GM13976 (cell line): ENCODE measurements at regions not wholly inside any gene's neighbourhood (a gene's known extent, or its start where the extent isn't known, plus 50 kb on each side); places are given as distances from the start of the nearest gene placed in this dataset.

Experiments
- DNase-seq: peaks from one replicate; pipeline ENCODE4 v3.0.0; 2012; ENCODE audit warnings: low spot score
- in situ Hi-C: fragments of 300-500 bp; cut with MboI; formaldehyde crosslinking; loops from one replicate; pipeline ENCODE4 v1.12.0; 2022; ENCODE audit warnings: low sequenced_read_pairs, mixed read lengths, inconsistent platforms; ENCODE audit not compliant: unreplicated experiment
- TF ChIP-seq, protein P1 (sequence below): IDR thresholded peaks from 2 replicates; pipeline ENCODE4 v1.5.1; 2012; ENCODE audit warnings: borderline replicate concordance, mild to moderate bottlenecking; ENCODE audit not compliant: insufficient read depth; ENCODE audit errors: extremely low read depth, missing control alignments, control extremely low read depth

DNA sequence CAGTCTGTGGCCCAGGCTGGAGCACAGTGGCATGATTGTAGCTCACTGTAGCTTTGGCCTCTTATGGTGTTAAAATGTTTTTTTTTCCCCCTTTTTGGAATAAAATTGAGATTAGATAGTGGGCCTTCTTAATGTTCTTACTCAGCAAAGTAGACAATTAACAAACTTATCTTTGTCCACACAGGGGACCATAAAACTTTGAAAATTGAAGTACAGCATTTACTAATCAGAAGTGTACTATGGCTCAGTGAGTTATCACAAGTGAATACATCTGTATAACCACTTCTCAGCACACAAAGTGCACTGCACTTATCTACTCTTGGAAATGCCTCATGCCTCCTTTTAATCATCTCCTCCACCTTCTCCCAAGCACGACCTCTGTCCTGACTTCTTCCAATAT is 218.9 kb downstream of the PRDM2 start:
- DNase-seq: no peak
- TF ChIP-seq, protein P1, sequence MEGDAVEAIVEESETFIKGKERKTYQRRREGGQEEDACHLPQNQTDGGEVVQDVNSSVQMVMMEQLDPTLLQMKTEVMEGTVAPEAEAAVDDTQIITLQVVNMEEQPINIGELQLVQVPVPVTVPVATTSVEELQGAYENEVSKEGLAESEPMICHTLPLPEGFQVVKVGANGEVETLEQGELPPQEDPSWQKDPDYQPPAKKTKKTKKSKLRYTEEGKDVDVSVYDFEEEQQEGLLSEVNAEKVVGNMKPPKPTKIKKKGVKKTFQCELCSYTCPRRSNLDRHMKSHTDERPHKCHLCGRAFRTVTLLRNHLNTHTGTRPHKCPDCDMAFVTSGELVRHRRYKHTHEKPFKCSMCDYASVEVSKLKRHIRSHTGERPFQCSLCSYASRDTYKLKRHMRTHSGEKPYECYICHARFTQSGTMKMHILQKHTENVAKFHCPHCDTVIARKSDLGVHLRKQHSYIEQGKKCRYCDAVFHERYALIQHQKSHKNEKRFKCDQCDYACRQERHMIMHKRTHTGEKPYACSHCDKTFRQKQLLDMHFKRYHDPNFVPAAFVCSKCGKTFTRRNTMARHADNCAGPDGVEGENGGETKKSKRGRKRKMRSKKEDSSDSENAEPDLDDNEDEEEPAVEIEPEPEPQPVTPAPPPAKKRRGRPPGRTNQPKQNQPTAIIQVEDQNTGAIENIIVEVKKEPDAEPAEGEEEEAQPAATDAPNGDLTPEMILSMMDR: no peak
- in situ Hi-C loops: no loop called here

DNA sequence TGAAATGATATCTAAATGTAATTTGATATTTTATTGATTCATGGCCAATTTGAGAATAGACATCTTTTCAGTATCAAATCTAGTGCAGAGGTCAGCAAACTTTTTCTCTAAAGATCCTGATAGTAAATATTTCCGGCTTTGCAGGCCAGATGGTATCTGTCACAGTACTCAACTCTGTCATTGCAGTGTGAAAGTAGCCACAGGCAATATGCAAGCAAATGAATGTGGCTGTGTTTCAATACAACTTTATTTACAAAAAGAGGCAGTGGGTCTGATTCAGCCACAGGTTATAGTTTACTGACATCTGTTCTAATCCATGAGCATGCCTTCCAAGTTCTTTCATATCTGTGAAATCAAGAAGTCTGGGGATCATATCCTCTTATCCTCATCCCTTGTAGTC is 221.2 kb downstream of the PRDM2 start:
- in situ Hi-C loops: no loop called here
- no peak for DNase-seq
- TF ChIP-seq, protein P1: no peak

DNA sequence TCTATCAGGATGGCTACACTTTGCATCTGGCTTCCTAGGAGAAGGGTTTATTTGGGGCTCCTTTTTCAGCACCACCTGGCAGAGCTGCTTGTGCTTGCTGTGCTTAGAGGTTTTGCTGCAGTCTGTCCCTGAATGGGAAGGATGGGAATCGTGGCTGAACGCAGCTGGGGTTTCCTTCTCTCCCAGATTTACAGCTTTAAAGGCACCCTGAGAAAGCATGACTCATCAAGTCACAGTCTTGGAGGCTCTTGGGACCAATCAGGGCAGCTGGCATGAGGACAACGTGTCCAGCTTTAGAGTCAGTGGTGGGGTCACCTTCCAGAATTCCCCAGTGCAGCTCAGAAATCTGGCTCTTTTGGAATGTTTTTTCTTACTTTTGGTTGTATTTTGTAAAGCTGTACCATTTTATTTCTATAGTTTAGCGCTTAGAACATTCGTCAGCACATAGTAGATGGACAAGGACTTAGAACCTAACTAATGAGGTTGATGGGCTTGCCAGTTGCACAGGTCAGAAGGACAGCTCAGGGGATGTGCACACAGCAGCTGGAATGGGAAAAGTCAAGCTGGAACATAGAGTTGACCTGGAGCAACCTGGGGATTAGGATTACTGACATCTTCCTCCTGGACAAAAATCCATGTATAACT is 222.6 kb downstream of the PRDM2 start:
- TF ChIP-seq, protein P1: no peak
- in situ Hi-C loops: no loop called here
- no peak for DNase-seq

DNA sequence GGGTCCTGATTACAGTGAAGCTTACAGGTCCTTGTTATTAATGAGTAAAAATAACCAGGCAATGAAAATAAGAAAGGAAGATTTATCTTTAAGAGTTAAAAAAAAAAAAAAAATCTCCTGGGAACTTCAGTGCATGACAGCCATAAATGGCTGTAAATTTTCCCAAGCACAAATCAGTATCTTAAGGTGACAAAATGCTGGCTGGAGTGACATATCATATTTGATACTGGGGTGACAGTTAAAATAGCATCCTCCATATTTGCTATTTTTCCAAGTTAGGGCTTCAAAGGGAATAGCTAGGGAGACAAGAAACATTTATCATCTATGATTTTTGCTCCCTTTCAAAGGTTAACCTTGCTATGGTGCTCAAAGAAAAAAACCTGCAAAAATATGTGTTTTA is 226.6 kb downstream of the PRDM2 start:
- DNase-seq: no peak
- TF ChIP-seq, protein P1: no peak
- in situ Hi-C loops: no loop called here

DNA sequence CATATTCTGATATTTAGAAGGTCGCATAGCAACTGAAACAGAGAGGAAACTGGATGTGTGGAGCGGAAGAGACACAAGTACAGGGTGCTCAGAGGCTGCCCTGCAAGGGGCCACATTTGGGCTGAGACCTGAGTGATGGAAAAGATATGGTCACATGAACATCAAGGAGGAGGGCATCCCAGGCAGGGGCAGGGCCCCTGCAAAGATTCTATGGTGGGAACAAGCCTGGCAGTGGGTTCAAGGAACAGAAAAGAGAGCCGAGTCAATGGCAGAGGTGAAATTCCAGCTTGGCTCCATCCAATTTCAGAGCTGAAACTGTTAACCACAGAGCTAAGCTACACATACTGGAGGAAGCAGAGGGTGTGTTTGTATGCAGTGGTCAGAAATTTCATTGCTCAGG is 227.7 kb downstream of the PRDM2 start:
- TF ChIP-seq, protein P1: no peak
- in situ Hi-C loops: no loop called here
- no peak for DNase-seq

DNA sequence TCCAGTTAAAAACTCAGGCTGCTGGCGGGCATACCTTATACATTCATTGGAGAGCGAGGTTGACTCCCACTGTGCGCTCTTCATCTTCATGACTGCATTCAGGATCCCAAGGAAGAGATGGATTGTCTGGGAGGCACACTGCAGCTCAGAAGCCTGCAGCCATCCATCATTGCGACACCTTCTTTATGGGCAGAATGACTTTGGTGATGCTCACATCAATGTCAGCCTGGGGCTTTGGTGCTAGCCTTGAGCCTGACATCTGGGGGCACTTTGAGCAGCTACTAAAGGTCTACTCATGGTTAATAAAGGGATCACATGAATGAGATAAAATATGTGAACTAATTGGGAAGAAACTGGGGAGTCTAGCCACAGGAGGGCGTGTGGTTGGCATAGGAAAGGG is 229.3 kb downstream of the PRDM2 start:
- in situ Hi-C loops: no loop called here
- TF ChIP-seq, protein P1: no peak
- no peak for DNase-seq
